ENCODE measurements at regions not wholly inside any gene's neighbourhood (a gene's known extent, or its start where the extent isn't known, plus 50 kb on each side); places are given as distances from the start of the nearest gene placed in this dataset.

- no peak overlapping the region for H4K5ac ChIP-seq (ENCODE audit: insufficient read length, low read depth, low read length)
- no peak overlapping the region for H2AK5ac ChIP-seq (ENCODE audit: low read depth, low read length)
- H2BK120ac ChIP-seq (replicated peaks; ENCODE audit: low read depth, low read length), result no peak overlapping the region
- H3K4me3 ChIP-seq (ENCODE audit: extremely low read depth in 1 of 4, insufficient read depth in 2 of 4, low read depth in 3 of 4, low read length in 4 of 4), result no peak overlapping the region
- 66% methylated on average over 2 of the region's 2 CpGs; no CpG with 5 or more reads in 1 of the 2 experiments for WGBS, 2 experiments (ENCODE audit: extremely low coverage in 1 of 2, insufficient coverage in 1 of 2, insufficient read length in 1 of 2, insufficient replicate concordance in 2 of 2, low coverage in 1 of 2, low lambda C conversion rate in 2 of 2, missing lambda C conversion rate in 1 of 2)
- H3K79me1 ChIP-seq (ENCODE audit: low read depth, low read length), result no peaks in the 10 kb centered on the region
- no peaks in the 10 kb centered on the region for H3K79me2 ChIP-seq (ENCODE audit: control insufficient read depth in 1 of 2, insufficient read depth in 2 of 2, low read length in 2 of 2)
- no peak overlapping the region for H4K8ac ChIP-seq (ENCODE audit: extremely low read depth, insufficient read depth, low read length)
- ChIA-PET POLR2A (ENCODE audit: partially characterized antibody) (no interaction called here), CTCF (ENCODE audit: partially characterized antibody) (interaction anchor here (1.2 kb wide), 1 partner anchor 64 kb away, joined by 3 read pairs; no protein-coding TSS in a partner anchor)
- no peak overlapping the region for H3K23ac ChIP-seq (ENCODE audit: insufficient read length)
- no peak overlapping the region for H3K4ac ChIP-seq (replicated peaks; ENCODE audit: insufficient read length, low read depth, low read length)
- H3K9me3 ChIP-seq (ENCODE audit: insufficient read depth in 2 of 2, low read depth in 1 of 2, low read length in 1 of 2), result no peaks in the 10 kb centered on the region
- H2BK15ac ChIP-seq (ENCODE audit: low read length), result no peak overlapping the region
- H3K4me2 ChIP-seq (ENCODE audit: insufficient read depth in 1 of 2, low read depth in 2 of 2, low read length in 2 of 2), result no peak overlapping the region
- TF ChIP-seq SP1 (IDR thresholded peaks at IDR 0.05; ENCODE audit: low read depth, low read length) (no peak), EZH2 (IDR thresholded peaks at IDR 0.05; ENCODE audit: low read depth, low read length, severe bottlenecking) (no peak), JUN (IDR thresholded peaks at IDR 0.05; ENCODE audit: low read depth, low read length) (no peak), KDM4A (IDR thresholded peaks at IDR 0.05; ENCODE audit: low read depth, low read length, severe bottlenecking) (no peak), RNF2 (IDR thresholded peaks at IDR 0.05; ENCODE audit: borderline replicate concordance, low read depth, low read length, missing control alignments, poor library complexity, severe bottlenecking) (no peak), ZNF274 (IDR thresholded peaks at IDR 0.05; ENCODE audit: borderline replicate concordance, extremely low read depth, low read length) (no peak), NRF1 (IDR thresholded peaks at IDR 0.05; ENCODE audit: low read depth, low read length) (no peak), BCL11A (IDR thresholded peaks at IDR 0.05; ENCODE audit: low read depth in 2 of 2, low read length in 2 of 2) (no peak)
- no peaks in the 10 kb centered on the region for H3K27me3 ChIP-seq (replicated peaks in 1 of 4; ENCODE audit: control insufficient read depth in 3 of 4, extremely low read depth in 1 of 4, insufficient read depth in 3 of 4, low read length in 3 of 4)
- no peak overlapping the region for H2BK20ac ChIP-seq (ENCODE audit: low read length)
- H3K14ac ChIP-seq (ENCODE audit: insufficient read length), result no peak overlapping the region
- no peaks in the 10 kb centered on the region for H3K4me1 ChIP-seq (replicated peaks in 1 of 4; ENCODE audit: control insufficient read depth in 3 of 4, insufficient read depth in 4 of 4, low read length in 3 of 4)
- H2BK5ac ChIP-seq (ENCODE audit: low read depth, low read length), result no peak overlapping the region
- H2AFZ ChIP-seq (ENCODE audit: low read length), result no peak overlapping the region
- H3K27ac ChIP-seq (ENCODE audit: low read depth, low read length), result no peak overlapping the region
- DNase-seq (ENCODE audit: low read depth in 1 of 2, low spot score in 2 of 2) (no peak), FAIRE-seq (no peak)
- no peak overlapping the region for H3K18ac ChIP-seq (ENCODE audit: extremely low read depth, low read length)
- no peak overlapping the region for H4K91ac ChIP-seq (replicated peaks; ENCODE audit: insufficient read length, low read length)
- no peak overlapping the region for H3K56ac ChIP-seq (replicated peaks; ENCODE audit: insufficient read length, low read depth, low read length)
- no peaks in the 10 kb centered on the region for H3K36me3 ChIP-seq (ENCODE audit: control insufficient read depth in 2 of 4, insufficient read depth in 4 of 4, low read length in 3 of 4)
- no peak overlapping the region for H2BK12ac ChIP-seq (ENCODE audit: low read depth, low read length)
- no peaks in the 10 kb centered on the region for H3K23me2 ChIP-seq (ENCODE audit: low read depth, low read length)
- no peaks in the 10 kb centered on the region for H4K20me1 ChIP-seq (replicated peaks in 1 of 2; ENCODE audit: control insufficient read depth in 1 of 2, insufficient read depth in 2 of 2, low read length in 2 of 2)
- H3K9ac ChIP-seq (replicated peaks in 1 of 4; ENCODE audit: extremely low read depth in 1 of 4, low read depth in 3 of 4, low read length in 3 of 4), result no peak overlapping the region
Measured at GRCh38 chr3:105284876-105285275, 81.8 kb upstream of the ALCAM start.
